Vagina (tissue), 2 donors: ENCODE measurements at regions not wholly inside any gene's neighbourhood (a gene's known extent, or its start where the extent isn't known, plus 50 kb on each side); places are given as distances from the start of the nearest gene placed in this dataset.
"Not testable (repeated sequence)": the region's sequence is repeated elsewhere in the genome, so short reads cannot be mapped to it uniquely, and the experiment has no call there.

Experiments used
- DNase-seq, 2 donors: peaks; one replicate each; pipeline ENCODE4 v3.0.0-alpha.2; 2017; ENCODE audit errors: extremely low spot score in 2 of 2
- H3K27ac ChIP-seq: fragments of 200-600 bp; sonication (generic); one replicate; pipeline ENCODE4 v1.5.1; 2019
- H3K27me3 ChIP-seq: fragments of 200-600 bp; sonication (generic); one replicate; pipeline ENCODE4 v1.5.1; 2019
- H3K36me3 ChIP-seq, 2 donors: fragments of 200-600 bp; sonication (generic); one replicate each; pipeline ENCODE4 v1.5.1; 2017 to 2019
- H3K4me1 ChIP-seq: fragments of 200-600 bp; sonication (generic); one replicate; pipeline ENCODE4 v1.5.1; 2019
- H3K4me3 ChIP-seq, 2 donors: fragments of 200-600 bp; sonication (generic); 1 replicate in 1 of 2; 2 replicates in 1 of 2; pipeline ENCODE4 v1.5.1; 2016 to 2019
- H3K9me3 ChIP-seq: fragments of 200-600 bp; sonication (generic); one replicate; pipeline ENCODE4 v1.5.1; 2019
- CTCF ChIP-seq, 3 experiments: fragments of 450-650 bp in 2 of 3; fragments of 200-600 bp in 1 of 3; sonication (generic) in 1 of 3; IDR thresholded peaks; one replicate each; pipeline ENCODE4 v1.5.1; 2017 to 2019; ENCODE audit warnings: antibody characterized with exemption in 3 of 3, mild to moderate bottlenecking in 2 of 3, moderate library complexity in 2 of 3
- POLR2A ChIP-seq, 2 donors: fragments of 450-650 bp; IDR thresholded peaks; one replicate each; pipeline ENCODE4 v1.6.1; 2017; ENCODE audit warnings: antibody characterized with exemption in 2 of 2, mild to moderate bottlenecking in 2 of 2, moderate library complexity in 2 of 2
- POLR2AphosphoS5 ChIP-seq, 2 donors: sonication (generic); formaldehyde crosslinking; IDR thresholded peaks; one replicate each; pipeline ENCODE4 v1.9.0; 2017; ENCODE audit warnings: antibody characterized with exemption in 2 of 2, mild to moderate bottlenecking in 2 of 2, low read depth in 1 of 2; ENCODE audit not compliant: insufficient read depth in 1 of 2
- intact Hi-C: fragments of 100-400 bp; cut with DNase I; formaldehyde crosslinking; loops from one replicate; pipeline ENCODE4 v1.15.1; 2023

GRCh38 chr21:14013056-14013603, 197.6 kb downstream of the LIPI start:
- H3K9me3 ChIP-seq = no peaks in the 10 kb centered on the region
- no peaks in the 10 kb centered on the region for H3K4me1 ChIP-seq
- TF ChIP-seq POLR2AphosphoS5 (IDR thresholded peaks at IDR 0.05; ENCODE audit: insufficient read depth in 1 of 2, low read depth in 1 of 2) (no peak), CTCF (IDR thresholded peaks at IDR 0.05) (no peak), POLR2A (IDR thresholded peaks at IDR 0.05) (no peak)
- no peak for DNase-seq
- H3K27me3 ChIP-seq = no peaks in the 10 kb centered on the region
- H3K4me3 ChIP-seq = no peak overlapping the region
- intact Hi-C loops = no loop called here
- no peak overlapping the region for H3K27ac ChIP-seq
- H3K36me3 ChIP-seq = no peaks in the 10 kb centered on the region

GRCh38 chr21:14012409-14012808, 198.3 kb downstream of the LIPI start:
- TF ChIP-seq POLR2A (IDR thresholded peaks at IDR 0.05) = no peak
- no peak for TF ChIP-seq CTCF (IDR thresholded peaks at IDR 0.05)
- no peak for TF ChIP-seq POLR2AphosphoS5 (IDR thresholded peaks at IDR 0.05; ENCODE audit: insufficient read depth in 1 of 2, low read depth in 1 of 2)

DNA sequence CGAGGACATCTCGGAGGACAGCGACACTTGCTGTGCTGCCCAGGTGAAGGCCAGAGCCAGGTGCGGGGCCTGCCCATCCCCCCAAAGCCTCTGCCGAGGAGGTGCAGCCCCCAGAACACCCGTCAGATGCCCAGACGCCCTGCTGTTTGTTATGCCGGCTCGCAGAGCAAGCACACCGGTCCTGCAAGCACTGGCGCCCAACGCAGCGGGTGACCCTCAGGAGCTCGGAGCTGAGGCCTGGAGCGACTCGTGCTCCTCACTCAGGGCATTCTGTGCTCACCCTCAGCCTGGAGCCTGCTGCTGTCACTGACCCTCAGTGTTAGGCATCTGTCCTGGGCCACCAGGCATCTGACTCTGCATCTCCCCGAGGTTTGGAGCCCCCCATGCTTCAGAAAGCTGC, 199.0 kb downstream of the LIPI start:
- H3K27ac ChIP-seq, H3K9me3 ChIP-seq, DNase-seq, H3K27me3 ChIP-seq, intact Hi-C loops, H3K4me3 ChIP-seq, H3K4me1 ChIP-seq, H3K36me3 ChIP-seq: not testable (repeated sequence)

More at GRCh38 chr21:14012409-14012808, 198.3 kb downstream of the LIPI start:
- Histone ChIP-seq H3K36me3 (no peaks in the 10 kb centered on the region), H3K27ac (no peak overlapping the region), H3K4me3 (no peak overlapping the region), H3K27me3 (no peaks in the 10 kb centered on the region), H3K9me3 (no peaks in the 10 kb centered on the region), H3K4me1 (no peaks in the 10 kb centered on the region)
- DNase-seq = no peak
- intact Hi-C loops = no loop called here

- intact Hi-C loops, H3K4me1 ChIP-seq, H3K36me3 ChIP-seq, H3K9me3 ChIP-seq, H3K27me3 ChIP-seq, H3K27ac ChIP-seq, H3K4me3 ChIP-seq, DNase-seq: not testable (repeated sequence)
Measured at GRCh38 chr21:14011149-14011548, 199.6 kb downstream of the LIPI start.

GRCh38 chr21:14010729-14011128, 200.0 kb downstream of the LIPI start:
- no peak overlapping the region for H3K4me3 ChIP-seq
- no peaks in the 10 kb centered on the region for H3K36me3 ChIP-seq
- H3K9me3 ChIP-seq = no peaks in the 10 kb centered on the region
- no peak for DNase-seq
- intact Hi-C loops = no loop called here
- H3K4me1 ChIP-seq = no peaks in the 10 kb centered on the region
- TF ChIP-seq CTCF (IDR thresholded peaks at IDR 0.05) (no peak), POLR2A (IDR thresholded peaks at IDR 0.05) (no peak), POLR2AphosphoS5 (IDR thresholded peaks at IDR 0.05; ENCODE audit: insufficient read depth in 1 of 2, low read depth in 1 of 2) (no peak)
- no peak overlapping the region for H3K27ac ChIP-seq
- H3K27me3 ChIP-seq = no peaks in the 10 kb centered on the region

GRCh38 chr21:14009990-14010389, 200.8 kb downstream of the LIPI start:
- intact Hi-C loops, DNase-seq, H3K4me3 ChIP-seq: not testable (repeated sequence)

GRCh38 chr21:14009238-14009981, 201.3 kb downstream of the LIPI start:
- H3K36me3 ChIP-seq, H3K27ac ChIP-seq, DNase-seq, H3K9me3 ChIP-seq, H3K27me3 ChIP-seq, H3K4me1 ChIP-seq, H3K4me3 ChIP-seq, intact Hi-C loops: not testable (repeated sequence)

More at GRCh38 chr21:14009990-14010389, 200.8 kb downstream of the LIPI start:
- H3K36me3 ChIP-seq, H3K27ac ChIP-seq, H3K9me3 ChIP-seq, H3K27me3 ChIP-seq, H3K4me1 ChIP-seq: not testable (repeated sequence)

- H3K4me3 ChIP-seq, H3K36me3 ChIP-seq, H3K27ac ChIP-seq, DNase-seq, H3K27me3 ChIP-seq, H3K9me3 ChIP-seq, H3K4me1 ChIP-seq, intact Hi-C loops: not testable (repeated sequence)
Measured at GRCh38 chr21:14008436-14008835, 202.3 kb downstream of the LIPI start.

DNA sequence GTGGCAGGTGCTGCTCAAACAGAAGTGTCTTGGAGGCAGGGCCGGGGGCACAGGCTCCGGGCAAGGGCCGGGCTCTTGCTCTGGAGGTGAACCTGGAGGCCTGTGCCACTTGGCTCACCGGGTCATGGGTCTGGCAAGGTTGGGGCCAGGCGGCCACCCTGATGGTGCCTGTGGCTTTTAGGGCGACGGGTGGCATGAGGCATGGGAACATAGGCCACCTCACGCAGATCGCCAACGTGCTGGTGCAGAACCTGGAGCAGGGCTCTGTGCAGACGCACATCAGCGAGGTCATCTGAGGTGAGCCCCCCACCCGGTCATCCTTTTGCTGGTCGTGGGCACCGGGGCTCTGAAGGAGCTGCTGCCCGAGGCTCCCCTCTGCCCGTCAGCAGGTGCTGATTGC, 202.7 kb downstream of the LIPI start:
- H3K4me3 ChIP-seq, intact Hi-C loops, H3K27ac ChIP-seq, DNase-seq, H3K36me3 ChIP-seq, H3K9me3 ChIP-seq, H3K4me1 ChIP-seq, H3K27me3 ChIP-seq: not testable (repeated sequence)

- H3K27me3 ChIP-seq, H3K4me1 ChIP-seq, H3K27ac ChIP-seq, H3K36me3 ChIP-seq, H3K4me3 ChIP-seq, DNase-seq, H3K9me3 ChIP-seq, intact Hi-C loops: not testable (repeated sequence)
Measured at GRCh38 chr21:14006144-14006543, 204.6 kb downstream of the LIPI start.
